Adrenal gland (tissue), 9 donors: ENCODE measurements at regions not wholly inside any gene's neighbourhood (a gene's known extent, or its start where the extent isn't known, plus 50 kb on each side); places are given as distances from the start of the nearest gene placed in this dataset.

ENCODE experiments used
- DNase-seq, 7 donors: peaks; one replicate each; pipeline ENCODE4 v3.0.0-alpha.2; 2019 to 2020
- H3K27ac ChIP-seq, 5 donors: fragments of 200-600 bp; sonication (generic) in 4 of 5; 1 replicate in 3 of 5; 2 replicates in 2 of 5; pipeline versions ENCODE4 v1.5.1 to v1.8.0; 2016 to 2020; ENCODE audit warnings: mild to moderate bottlenecking in 1 of 5
- H3K27me3 ChIP-seq: fragments of 200-600 bp; 2 replicates; pipeline ENCODE4 v1.8.0; 2021
- H3K36me3 ChIP-seq, 2 donors: fragments of 200-600 bp; replicated peaks in 1 of 2; 1 replicate in 1 of 2; 2 replicates in 1 of 2; pipeline versions ENCODE4 v1.5.1 to v1.8.0; 2018 to 2022
- H3K4me1 ChIP-seq, 2 donors: fragments of 200-600 bp; replicated peaks in 1 of 2; 1 replicate in 1 of 2; 2 replicates in 1 of 2; pipeline versions ENCODE4 v1.5.1 to v1.8.0; 2018 to 2021
- H3K4me3 ChIP-seq, 4 donors: fragments of 200-600 bp; sonication (generic) in 3 of 4; one replicate each; pipeline ENCODE4 v1.5.1; 2016 to 2018
- H3K9me3 ChIP-seq, 3 donors: fragments of 200-600 bp; sonication (generic) in 1 of 3; replicated peaks in 1 of 3; 1 replicate in 2 of 3; 2 replicates in 1 of 3; pipeline versions ENCODE4 v1.5.1 to v1.8.0; 2016 to 2021
- POLR2A ChIP-seq, 2 donors: fragments of 450-650 bp; IDR thresholded peaks; one replicate each; pipeline ENCODE4 v1.6.1; 2017; ENCODE audit warnings: antibody characterized with exemption in 2 of 2, mild to moderate bottlenecking in 2 of 2, moderate library complexity in 1 of 2
- WGBS, 4 donors: extraction: QIAGEN DNeasy Blood & Tissue Kit in 2 of 4; methylation state at CpG; one replicate each; pipeline versions ENCODE4 v1.1.5 to v1.1.7; 2013 to 2017; 5-methylcytosine and 5-hydroxymethylcytosine counted together
- intact Hi-C, 2 donors: fragments of 100-400 bp; cut with DNase I; formaldehyde crosslinking; loops; one replicate each; pipeline versions ENCODE4 v1.14.1 to v1.15.0; 2022 to 2023
- TF ChIP-seq, protein P1 (sequence below), 6 experiments: fragments of 450-650 bp in 4 of 6; fragments of 200-600 bp in 2 of 6; sonication (generic) in 1 of 6; IDR thresholded peaks; 1 replicate in 5 of 6; 2 replicates in 1 of 6; pipeline versions ENCODE4 v1.5.1 to v1.8.0; 2016 to 2021; ENCODE audit warnings: antibody characterized with exemption in 6 of 6, mild to moderate bottlenecking in 2 of 6, moderate library complexity in 1 of 6
- donor health status: healthy with polysubstance abuse.
- donor health status: Bipolar disorder and iron deficiency.
- donor health status: DM: yes; HTN: yes; CAD: no.
- donor health status: DM: no; HTN: no; CAD: no.
- donor health status: DM: no; HTN: no; CAD: no.

DNA sequence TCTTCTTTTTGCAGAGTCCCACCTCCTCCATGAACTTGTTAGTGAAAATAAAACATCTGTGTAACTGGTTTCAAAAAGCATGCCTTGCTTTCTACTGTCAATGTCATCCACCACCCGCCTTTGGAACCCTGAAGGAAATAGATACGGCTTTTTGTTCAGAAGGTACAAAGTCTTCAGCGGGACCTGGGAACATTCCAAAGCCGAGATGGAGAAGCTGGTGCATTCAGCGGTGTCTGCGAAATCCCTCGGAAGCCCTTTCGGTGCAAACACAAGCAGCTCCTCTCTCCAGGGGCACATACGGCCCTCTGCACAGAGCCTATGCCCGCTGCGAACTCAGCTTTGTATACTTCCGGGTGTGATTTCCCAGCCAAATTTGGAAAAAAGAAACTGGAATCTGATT lies 555.8 kb upstream of the SALL3 start:
- Histone ChIP-seq H3K27ac (no peak overlapping the region), H3K4me1 (no peaks in the 10 kb centered on the region), H3K27me3 (no peaks in the 10 kb centered on the region), H3K4me3 (no peak overlapping the region), H3K36me3 (no peaks in the 10 kb centered on the region), H3K9me3 (no peaks in the 10 kb centered on the region)
- 82 to 87% (median 85%) methylated on average over 12 of the region's 12 CpGs for WGBS, 4 donors
- DNase-seq, result no peak
- intact Hi-C loops, result no loop called here
- no peak for TF ChIP-seq POLR2A (IDR thresholded peaks at IDR 0.05)
- TF ChIP-seq, protein P1, sequence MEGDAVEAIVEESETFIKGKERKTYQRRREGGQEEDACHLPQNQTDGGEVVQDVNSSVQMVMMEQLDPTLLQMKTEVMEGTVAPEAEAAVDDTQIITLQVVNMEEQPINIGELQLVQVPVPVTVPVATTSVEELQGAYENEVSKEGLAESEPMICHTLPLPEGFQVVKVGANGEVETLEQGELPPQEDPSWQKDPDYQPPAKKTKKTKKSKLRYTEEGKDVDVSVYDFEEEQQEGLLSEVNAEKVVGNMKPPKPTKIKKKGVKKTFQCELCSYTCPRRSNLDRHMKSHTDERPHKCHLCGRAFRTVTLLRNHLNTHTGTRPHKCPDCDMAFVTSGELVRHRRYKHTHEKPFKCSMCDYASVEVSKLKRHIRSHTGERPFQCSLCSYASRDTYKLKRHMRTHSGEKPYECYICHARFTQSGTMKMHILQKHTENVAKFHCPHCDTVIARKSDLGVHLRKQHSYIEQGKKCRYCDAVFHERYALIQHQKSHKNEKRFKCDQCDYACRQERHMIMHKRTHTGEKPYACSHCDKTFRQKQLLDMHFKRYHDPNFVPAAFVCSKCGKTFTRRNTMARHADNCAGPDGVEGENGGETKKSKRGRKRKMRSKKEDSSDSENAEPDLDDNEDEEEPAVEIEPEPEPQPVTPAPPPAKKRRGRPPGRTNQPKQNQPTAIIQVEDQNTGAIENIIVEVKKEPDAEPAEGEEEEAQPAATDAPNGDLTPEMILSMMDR (IDR thresholded peaks at IDR 0.05), result no peak

DNA sequence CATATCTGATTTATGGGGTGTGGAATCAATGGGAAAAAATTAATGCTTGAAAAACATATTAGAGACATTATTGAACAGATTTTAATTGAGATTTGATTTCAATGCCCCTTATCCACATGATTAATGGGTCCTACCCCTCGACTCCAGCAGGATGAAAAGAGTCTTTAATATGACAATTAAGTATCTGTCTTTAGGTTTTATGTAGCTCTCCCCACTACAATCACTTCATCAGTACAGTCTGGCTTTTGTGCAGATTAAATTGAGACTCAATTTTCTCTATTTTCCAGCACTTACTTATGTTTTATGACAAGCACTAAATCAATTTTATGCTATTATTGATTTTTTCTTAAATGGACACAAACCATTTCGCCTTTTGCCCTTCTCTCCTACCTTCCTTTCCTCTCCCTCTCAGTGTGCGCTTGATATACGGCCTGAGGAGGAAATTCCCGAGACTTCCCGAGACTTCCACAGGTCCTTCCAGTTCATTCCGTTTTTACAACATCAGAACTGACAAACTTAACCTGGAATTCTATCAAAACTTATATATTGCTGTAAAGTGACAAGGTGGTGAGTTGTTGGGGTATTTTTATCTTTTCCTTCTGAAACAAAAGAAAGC lies 555.1 kb upstream of the SALL3 start:
- TF ChIP-seq, protein P1 (IDR thresholded peaks at IDR 0.05), result no peak
- TF ChIP-seq POLR2A (IDR thresholded peaks at IDR 0.05), result no peak
- intact Hi-C loops, result no loop called here

DNA sequence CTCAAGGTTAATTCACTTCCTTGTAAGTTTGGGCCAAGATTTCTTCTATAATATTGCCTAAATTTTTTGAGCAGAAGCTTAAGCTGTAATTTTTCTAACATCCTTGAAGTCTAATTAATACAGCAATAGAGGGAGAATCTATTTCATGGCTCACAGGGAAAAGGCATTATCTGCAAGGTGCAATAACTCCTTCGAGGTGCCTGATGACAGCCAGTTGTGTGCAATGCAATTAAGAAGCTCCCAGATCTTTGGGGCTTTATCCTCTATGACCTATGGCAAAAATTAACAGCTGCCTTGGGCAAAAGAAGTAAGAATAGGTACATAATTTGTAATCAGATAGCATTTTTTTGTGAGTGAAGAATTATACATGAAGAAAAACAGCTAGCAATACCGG lies 554.6 kb upstream of the SALL3 start:
- Histone ChIP-seq H3K9me3 (no peaks in the 10 kb centered on the region), H3K4me1 (no peaks in the 10 kb centered on the region), H3K27me3 (no peaks in the 10 kb centered on the region), H3K4me3 (no peak overlapping the region), H3K27ac (no peak overlapping the region), H3K36me3 (no peaks in the 10 kb centered on the region)
- DNase-seq, result no peak
- no peak for TF ChIP-seq POLR2A (IDR thresholded peaks at IDR 0.05)
- TF ChIP-seq, protein P1 (IDR thresholded peaks at IDR 0.05), result no peak
- intact Hi-C loops, result no loop called here
- WGBS, 4 donors, result 62 to 71% (median 66%) methylated on average over 2 of the region's 2 CpGs

More for the DNA sequence above, 555.1 kb upstream of the SALL3 start:
- no peak overlapping the region for H3K27ac ChIP-seq
- no peaks in the 10 kb centered on the region for H3K4me1 ChIP-seq
- no peak for DNase-seq
- no peaks in the 10 kb centered on the region for H3K27me3 ChIP-seq
- H3K9me3 ChIP-seq, result no peaks in the 10 kb centered on the region
- H3K36me3 ChIP-seq, result no peaks in the 10 kb centered on the region
- WGBS, 4 donors, result 55 to 68% (median 63%) methylated on average over 7 of the region's 7 CpGs
- H3K4me3 ChIP-seq, result no peak overlapping the region

DNA sequence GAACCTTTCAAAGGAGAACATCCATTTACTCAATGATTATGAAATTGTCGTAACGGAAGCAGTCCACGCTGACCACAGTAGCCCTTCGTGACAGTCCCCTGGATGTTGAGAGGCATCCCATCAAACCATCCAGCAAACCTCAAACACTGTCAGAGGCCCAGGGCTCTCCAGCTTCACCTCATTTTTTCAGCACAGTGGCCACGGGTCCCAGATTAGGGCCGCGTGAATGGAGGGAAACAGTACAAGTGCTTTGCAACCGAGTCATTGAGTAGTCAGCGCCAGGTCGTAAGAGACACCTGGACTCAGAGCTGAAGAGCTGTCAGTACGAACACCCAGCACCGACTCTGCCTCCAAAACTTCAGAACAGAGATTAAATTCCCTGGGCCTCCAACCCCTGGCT lies 552.5 kb upstream of the SALL3 start:
- WGBS, 4 donors, result 90 to 93% (median 91%) methylated on average over 12 of the region's 12 CpGs
- Histone ChIP-seq H3K36me3 (no peaks in the 10 kb centered on the region), H3K4me1 (no peaks in the 10 kb centered on the region), H3K9me3 (no peaks in the 10 kb centered on the region), H3K27ac (no peak overlapping the region), H3K4me3 (no peak overlapping the region), H3K27me3 (no peaks in the 10 kb centered on the region)
- no peak for DNase-seq
- intact Hi-C loops, result no loop called here
- no peak for TF ChIP-seq POLR2A (IDR thresholded peaks at IDR 0.05)
- TF ChIP-seq, protein P1 (IDR thresholded peaks at IDR 0.05), result no peak
